ENCODE measurements at regions not wholly inside any gene's neighbourhood (a gene's known extent, or its start where the extent isn't known, plus 50 kb on each side); places are given as distances from the start of the nearest gene placed in this dataset.
A peak's percentile ranks its signal among the peaks of the same experiment; 100 is the strongest.

GRCh38 chr20:11585752-11586352 is 331.8 kb upstream of the BTBD3 start:
- no peak for DNase-seq (ENCODE audit: low read depth)

DNA sequence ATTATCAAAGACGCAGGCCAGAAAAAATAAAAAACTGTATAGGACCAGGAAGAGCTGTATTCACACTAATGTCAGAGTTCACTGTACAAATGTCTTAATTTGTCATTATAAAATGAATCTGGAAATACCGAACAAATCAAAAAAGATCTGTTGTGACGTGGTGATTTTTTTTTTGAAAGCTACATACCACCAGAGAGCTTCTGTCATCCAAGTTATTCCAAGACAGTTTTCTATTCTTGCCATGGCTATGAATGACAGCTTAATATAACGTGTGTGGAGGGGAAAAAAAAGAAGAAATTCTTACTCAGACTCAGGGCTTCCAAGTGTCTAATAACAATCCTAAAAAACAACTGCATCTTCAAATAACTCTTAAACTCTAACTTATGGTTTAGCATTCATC is 328.8 kb upstream of the BTBD3 start:
- no peak for DNase-seq (ENCODE audit: low read depth)

GRCh38 chr20:11591965-11592364 is 325.7 kb upstream of the BTBD3 start:
- DNase-seq (ENCODE audit: low read depth) = no peak

DNA sequence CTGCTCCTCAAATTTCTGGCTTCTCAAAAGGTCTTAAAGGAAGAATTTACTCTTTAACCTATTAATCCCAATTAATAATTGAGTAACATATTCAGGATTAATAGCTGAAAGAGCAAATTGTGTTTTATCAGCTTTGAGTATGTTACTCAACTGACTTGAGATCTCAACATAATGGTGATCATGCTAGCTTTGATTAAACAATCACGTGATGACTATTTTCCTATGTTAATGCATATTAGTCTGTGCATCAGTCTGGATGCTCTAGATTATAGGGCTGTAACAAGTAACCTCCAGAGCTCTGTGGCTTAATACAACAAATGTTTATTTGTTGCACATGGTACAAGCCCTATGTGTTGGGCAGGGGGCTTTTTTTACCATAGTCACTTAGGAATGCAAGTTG is 313.4 kb upstream of the BTBD3 start:
- DNase-seq (ENCODE audit: low read depth) = no peak

DNA sequence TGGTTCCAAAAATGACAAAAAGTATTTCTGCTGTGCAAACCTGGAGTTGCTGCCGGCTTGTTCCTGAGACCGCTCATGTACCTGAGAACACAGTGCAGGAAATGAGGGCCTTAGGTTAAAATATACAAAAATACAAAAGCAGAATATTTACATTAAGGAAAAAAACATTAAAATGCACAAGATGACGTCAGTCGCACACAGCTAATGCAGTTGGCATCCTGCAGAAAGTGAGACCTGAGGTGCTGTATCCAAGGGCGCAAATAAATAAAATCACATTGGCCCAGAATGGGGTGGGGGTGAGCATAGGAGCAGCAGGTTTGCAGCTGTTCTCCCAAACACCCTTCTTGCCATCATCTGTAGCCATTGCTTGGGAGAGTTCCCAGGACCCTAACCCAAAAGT is 310.6 kb upstream of the BTBD3 start:
- no peak for DNase-seq (ENCODE audit: low read depth)

DNA sequence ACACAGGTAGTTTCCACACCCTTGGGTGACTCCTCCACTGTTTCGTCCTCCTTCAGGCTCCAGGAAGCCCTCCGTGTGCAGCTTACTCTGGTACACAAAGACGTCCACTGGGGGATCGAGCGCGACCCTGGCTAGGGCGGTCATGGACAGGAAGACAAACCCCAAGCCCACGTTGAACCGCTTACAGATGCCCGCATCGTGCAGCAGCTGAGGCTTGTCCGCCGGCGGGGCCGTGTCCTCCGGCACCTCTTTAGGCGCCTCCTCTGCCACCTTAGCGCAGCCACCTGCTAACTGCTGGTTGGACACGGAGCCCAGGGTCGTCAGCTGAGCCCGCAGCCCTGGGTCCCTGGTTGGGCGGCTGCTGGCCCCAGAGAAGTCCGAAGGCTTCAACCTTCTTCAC is 309.0 kb upstream of the BTBD3 start:
- DNase-seq (ENCODE audit: low read depth) = no peak

GRCh38 chr20:11624704-11625103 is 293.0 kb upstream of the BTBD3 start:
- no peak for DNase-seq (ENCODE audit: low read depth)

GRCh38 chr20:11626551-11626950 is 291.1 kb upstream of the BTBD3 start:
- DNase-seq (ENCODE audit: low read depth) = no peak

DNA sequence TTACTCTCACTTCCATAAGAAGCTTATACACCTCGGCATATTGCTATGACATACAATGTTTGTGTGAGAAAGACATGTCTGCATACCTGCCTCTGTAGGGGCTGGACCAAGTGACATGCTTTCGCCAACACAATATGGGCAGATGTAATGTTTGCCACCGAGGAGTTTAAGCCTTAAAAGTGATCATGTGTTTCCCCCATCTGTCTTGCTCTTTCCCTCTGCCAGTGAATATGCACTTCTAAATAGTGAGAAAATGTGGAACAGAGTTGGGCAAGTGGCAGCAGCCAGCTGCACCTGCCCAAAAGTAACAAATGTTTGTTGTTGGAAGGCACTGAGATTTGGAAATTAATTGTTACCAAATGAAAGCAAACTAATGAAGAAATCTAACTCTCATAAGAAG is 274.8 kb upstream of the BTBD3 start:
- no peak for DNase-seq (ENCODE audit: low read depth)

DNA sequence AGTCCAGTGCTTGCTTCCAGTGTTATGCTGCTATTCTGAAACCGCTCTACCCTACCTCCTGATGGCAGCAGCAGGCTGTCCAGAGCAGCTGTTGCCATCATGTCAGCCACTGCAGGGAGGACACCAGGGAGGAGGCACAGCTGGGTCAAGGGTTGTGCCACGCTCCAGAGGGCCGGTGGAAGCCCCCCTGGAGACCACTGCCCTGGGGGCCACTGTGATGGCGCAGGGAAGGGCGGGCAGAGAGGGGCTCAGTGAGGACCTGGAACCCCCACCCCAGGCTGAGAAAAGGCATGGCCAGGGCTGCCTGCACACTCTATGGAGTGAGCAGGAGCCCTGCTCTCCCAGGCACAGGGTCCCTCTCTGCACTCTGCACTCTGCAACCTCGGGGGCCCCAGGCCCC is 271.3 kb upstream of the BTBD3 start:
- DNase-seq (ENCODE audit: low read depth) = no peak

DNA sequence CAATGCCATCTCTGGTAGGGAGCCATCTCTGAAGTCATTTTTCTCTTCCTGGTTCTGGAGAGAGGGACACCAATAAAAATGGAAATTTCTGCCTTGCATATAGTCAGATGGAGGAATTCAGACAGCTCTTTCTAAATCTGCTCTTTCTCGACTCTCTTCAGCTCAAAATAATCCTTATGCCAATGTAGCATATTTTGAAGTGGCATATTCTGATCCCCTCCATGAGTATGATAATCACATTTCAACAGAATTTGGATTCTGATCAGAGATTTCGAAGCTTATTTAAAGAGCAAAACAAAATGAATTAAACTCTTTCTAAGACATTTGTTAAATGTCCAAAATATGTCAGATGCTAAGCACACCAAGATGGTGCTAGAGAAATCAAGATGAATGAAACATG is 267.1 kb upstream of the BTBD3 start:
- no peak for DNase-seq (ENCODE audit: low read depth)

GRCh38 chr20:11651138-11651537 is 266.6 kb upstream of the BTBD3 start:
- no peak for DNase-seq (ENCODE audit: low read depth)

GRCh38 chr20:11651647-11652046 is 266.0 kb upstream of the BTBD3 start:
- no peak for DNase-seq (ENCODE audit: low read depth)

DNA sequence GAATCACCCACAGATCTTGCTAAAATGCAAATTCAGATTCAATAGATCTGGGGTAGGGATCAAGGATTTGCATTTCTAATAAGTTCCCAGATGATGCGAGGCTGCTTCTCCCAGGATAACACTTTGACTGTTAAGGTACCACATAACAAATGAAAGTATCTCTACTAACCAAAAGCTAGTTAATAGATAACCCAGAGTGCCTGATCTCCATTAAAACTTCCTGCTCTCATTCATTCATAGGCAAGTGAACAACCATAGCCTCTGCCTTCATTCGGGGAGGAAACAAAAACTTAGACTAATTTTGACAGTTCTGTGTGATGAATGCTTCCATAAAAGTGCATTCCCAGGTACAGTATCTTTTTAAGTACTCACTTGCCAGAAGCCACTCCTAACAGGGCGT is 265.6 kb upstream of the BTBD3 start:
- no peak for DNase-seq (ENCODE audit: low read depth)

DNA sequence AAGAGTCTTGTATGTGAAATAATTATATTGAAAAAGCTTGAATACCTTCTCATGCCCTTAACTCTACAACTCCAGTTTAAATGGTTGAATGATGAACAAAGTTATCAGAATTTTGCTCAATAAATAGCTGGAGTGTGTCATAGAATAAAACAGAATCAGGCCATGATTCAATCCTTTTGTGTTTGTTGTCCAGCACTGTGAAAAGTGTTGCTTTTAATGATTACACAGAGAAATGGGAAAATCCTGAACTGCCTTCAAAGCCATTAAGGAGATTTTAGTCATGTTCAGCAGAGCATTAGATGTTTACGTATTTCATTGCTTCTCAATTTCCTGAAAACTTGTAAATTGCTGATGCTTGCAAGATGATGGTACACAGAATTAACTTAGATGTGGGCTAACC is 262.9 kb upstream of the BTBD3 start:
- no peak for DNase-seq (ENCODE audit: low read depth)

GRCh38 chr20:11660673-11661072 is 257.0 kb upstream of the BTBD3 start:
- DNase-seq (ENCODE audit: low read depth) = no peak

GRCh38 chr20:11671015-11671511 is 246.6 kb upstream of the BTBD3 start:
- no peak for DNase-seq (ENCODE audit: low read depth)

DNA sequence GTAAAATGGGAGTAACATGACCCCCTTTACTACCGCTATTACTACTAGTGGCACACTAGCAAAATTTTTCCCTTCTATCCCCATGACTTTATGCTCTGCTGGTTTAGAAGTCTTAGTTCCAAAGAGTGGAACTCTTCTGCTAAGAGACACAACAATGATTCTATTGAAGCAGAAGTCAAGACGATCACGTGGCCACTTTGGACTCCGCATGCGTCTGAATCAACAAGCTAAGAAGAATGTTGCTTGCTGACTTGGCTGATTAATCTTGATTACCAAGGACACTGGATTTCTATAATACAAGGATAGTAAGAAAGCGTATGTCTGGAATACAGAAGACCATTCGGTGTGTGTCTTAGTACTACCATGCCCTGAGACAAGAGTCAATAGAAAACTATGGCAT is 244.7 kb upstream of the BTBD3 start:
- no peak for DNase-seq (ENCODE audit: low read depth)

- no peak for DNase-seq (ENCODE audit: low read depth)
Measured at GRCh38 chr20:11675920-11676629, 241.6 kb upstream of the BTBD3 start.

DNA sequence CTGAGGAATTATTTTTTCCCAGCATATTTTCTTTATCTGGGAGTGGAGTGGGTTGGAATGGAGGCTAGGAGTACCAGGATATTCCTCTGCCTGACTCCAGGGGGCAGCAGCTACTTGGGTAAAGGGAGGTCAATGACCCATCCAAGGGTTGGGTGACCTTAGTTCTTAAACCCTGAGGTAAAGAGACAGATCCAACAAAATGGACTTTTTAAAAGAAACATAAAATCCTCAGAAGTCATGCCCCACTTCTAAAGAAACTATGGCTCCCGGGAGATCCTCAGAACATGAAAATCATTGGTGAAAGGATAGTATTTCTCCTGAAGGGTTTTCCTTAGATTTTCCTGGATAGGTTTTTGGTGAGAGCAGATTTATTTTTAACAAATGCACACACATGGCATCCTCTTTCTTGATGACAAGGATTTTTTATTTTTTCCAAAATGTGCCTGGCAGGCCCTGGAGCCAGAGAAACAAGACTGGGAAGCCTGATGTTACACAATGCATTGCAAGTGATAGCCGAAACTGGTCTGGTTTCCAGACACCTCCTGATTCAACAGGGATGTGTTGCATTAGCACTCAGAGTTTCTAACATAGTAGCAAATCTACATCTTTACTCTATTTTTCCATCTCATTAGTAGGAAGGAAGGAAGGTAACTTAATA is 240.9 kb upstream of the BTBD3 start:
- peak; percentile 12 for DNase-seq (ENCODE audit: low read depth)

DNA sequence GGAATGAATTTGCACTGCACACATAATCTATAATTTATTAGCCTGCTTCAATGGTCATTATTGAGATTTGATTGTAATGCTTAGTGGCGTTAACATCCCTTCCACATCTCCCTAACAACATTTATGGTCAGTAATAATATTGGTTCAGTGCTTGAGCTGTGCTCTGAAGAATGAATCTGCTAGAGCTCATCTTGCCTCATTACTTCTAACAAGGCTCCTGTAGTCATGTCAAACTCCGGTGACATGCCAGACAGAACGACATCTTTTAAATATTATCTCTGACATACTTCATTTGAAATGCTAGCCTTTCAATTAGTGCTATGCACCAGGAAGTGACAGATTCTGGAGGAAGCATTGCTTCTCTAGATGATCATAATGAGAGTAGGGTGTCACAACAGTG is 240.3 kb upstream of the BTBD3 start:
- DNase-seq (ENCODE audit: low read depth) = no peak

GRCh38 chr20:11677836-11678235 is 239.9 kb upstream of the BTBD3 start:
- no peak for DNase-seq (ENCODE audit: low read depth)

GRCh38 chr20:11682285-11682684 is 235.4 kb upstream of the BTBD3 start:
- DNase-seq (ENCODE audit: low read depth) = no peak

- DNase-seq (ENCODE audit: low read depth) = no peak
Measured at GRCh38 chr20:11686195-11686594, 231.5 kb upstream of the BTBD3 start.

Measured in CMK (cell line).